ENCODE measurements at regions not wholly inside any gene's neighbourhood (a gene's known extent, or its start where the extent isn't known, plus 50 kb on each side); places are given as distances from the start of the nearest gene placed in this dataset.

- H3K9me3 Mint-ChIP-seq (ENCODE audit: low read depth) = peaks cover 6% of the 10 kb centered on the region
- H3K27ac Mint-ChIP-seq = no peak overlapping the region
- H3K4me3 Mint-ChIP-seq = no peak overlapping the region
- no peaks in the 10 kb centered on the region for H3K4me1 Mint-ChIP-seq (ENCODE audit: low read depth)
- H3K36me3 Mint-ChIP-seq = no peaks in the 10 kb centered on the region
- no peaks in the 10 kb centered on the region for H3K27me3 Mint-ChIP-seq
Observed at GRCh38 chr2:129330504-129330903, 649.0 kb upstream of the RAB6C start.

- H3K4me1 Mint-ChIP-seq (ENCODE audit: low read depth) = no peaks in the 10 kb centered on the region
- H3K36me3 Mint-ChIP-seq = no peaks in the 10 kb centered on the region
- H3K27ac Mint-ChIP-seq = no peak overlapping the region
- H3K4me3 Mint-ChIP-seq = no peak overlapping the region
- peaks cover 9% of the 10 kb centered on the region for H3K9me3 Mint-ChIP-seq (ENCODE audit: low read depth)
- peaks cover 2% of the 10 kb centered on the region for H3K27me3 Mint-ChIP-seq
Observed at GRCh38 chr2:129331638-129332037, 647.8 kb upstream of the RAB6C start.

GRCh38 chr2:129334128-129334527 lies 645.3 kb upstream of the RAB6C start:
- Mint-ChIP-seq H3K36me3 (no peaks in the 10 kb centered on the region), H3K4me3 (no peak overlapping the region), H3K9me3 (ENCODE audit: low read depth) (peaks cover 7% of the 10 kb centered on the region), H3K27ac (no peak overlapping the region), H3K27me3 (peaks cover 6% of the 10 kb centered on the region), H3K4me1 (ENCODE audit: low read depth) (no peaks in the 10 kb centered on the region)

GRCh38 chr2:129334696-129335410 lies 644.6 kb upstream of the RAB6C start:
- H3K4me3 Mint-ChIP-seq = no peak overlapping the region
- no peaks in the 10 kb centered on the region for H3K4me1 Mint-ChIP-seq (ENCODE audit: low read depth)
- H3K27me3 Mint-ChIP-seq = peaks cover 6% of the 10 kb centered on the region
- H3K9me3 Mint-ChIP-seq (ENCODE audit: low read depth) = peaks cover 4% of the 10 kb centered on the region
- no peak overlapping the region for H3K27ac Mint-ChIP-seq
- no peaks in the 10 kb centered on the region for H3K36me3 Mint-ChIP-seq

DNA sequence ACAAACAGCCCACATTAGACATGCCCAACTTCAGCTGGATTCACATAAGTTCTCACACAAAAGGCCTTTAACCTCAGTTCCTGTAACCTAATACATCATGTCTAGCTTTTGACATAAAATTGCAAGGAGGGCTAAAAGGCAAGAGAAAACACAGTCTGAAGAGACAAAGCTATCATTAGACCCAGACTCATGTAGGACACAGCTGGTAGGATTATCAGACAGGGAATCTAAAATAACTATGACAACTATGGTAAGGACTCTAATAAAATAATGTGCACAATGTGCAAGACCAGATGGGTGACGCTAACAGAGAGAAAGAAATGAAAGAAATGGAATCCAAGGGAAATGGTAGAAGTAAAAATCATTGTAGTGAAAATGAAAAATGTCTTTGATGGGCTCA lies 643.2 kb upstream of the RAB6C start:
- H3K4me1 Mint-ChIP-seq (ENCODE audit: low read depth) = no peaks in the 10 kb centered on the region
- no peak overlapping the region for H3K4me3 Mint-ChIP-seq
- no peak overlapping the region for H3K27ac Mint-ChIP-seq
- peaks cover 8% of the 10 kb centered on the region for H3K27me3 Mint-ChIP-seq
- no peaks in the 10 kb centered on the region for H3K36me3 Mint-ChIP-seq
- peaks cover 4% of the 10 kb centered on the region for H3K9me3 Mint-ChIP-seq (ENCODE audit: low read depth)

DNA sequence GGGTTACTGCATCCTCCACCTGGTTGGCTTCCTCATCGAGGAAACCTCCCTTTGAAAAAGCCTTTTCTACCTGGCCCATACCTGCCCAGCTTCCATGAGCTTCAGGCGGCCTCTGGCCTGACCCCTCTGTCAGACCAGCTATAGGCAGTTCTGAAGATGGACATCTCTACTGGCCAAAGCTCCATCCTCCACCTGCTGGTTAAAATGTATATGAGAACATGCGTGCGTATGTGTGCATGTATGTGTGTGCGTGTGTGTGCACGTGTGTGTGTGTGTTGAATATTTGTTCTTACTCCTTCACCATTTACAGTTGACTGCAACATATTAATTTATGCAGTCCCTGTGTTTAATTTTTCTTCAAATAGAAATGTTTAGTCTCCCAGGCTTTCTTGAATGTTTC lies 642.4 kb upstream of the RAB6C start:
- H3K27me3 Mint-ChIP-seq = peaks cover 12% of the 10 kb centered on the region
- peaks cover 2% of the 10 kb centered on the region for H3K36me3 Mint-ChIP-seq
- H3K4me1 Mint-ChIP-seq (ENCODE audit: low read depth) = no peaks in the 10 kb centered on the region
- peaks cover 4% of the 10 kb centered on the region for H3K9me3 Mint-ChIP-seq (ENCODE audit: low read depth)
- H3K27ac Mint-ChIP-seq = no peak overlapping the region
- H3K4me3 Mint-ChIP-seq = no peak overlapping the region

DNA sequence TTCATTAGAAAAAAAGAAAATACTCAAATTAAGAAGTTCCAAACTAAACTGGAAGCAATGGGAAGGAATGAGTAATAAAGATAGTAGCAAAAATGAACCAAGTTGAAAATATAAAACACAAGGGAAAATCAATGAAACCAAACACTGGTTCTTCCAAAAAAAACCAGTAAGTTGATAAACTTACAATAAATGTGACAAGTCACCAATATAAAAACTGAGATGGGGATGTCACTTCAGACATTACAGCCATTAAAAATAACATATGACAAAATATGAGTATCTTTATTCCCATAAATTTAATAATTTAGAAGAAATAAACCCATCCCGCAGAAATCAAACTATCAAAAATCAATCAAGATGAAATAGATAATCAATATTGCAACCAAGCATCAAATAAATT lies 633.9 kb upstream of the RAB6C start:
- no peak overlapping the region for H3K4me3 Mint-ChIP-seq
- H3K27ac Mint-ChIP-seq = no peak overlapping the region
- H3K4me1 Mint-ChIP-seq (ENCODE audit: low read depth) = no peaks in the 10 kb centered on the region
- H3K9me3 Mint-ChIP-seq (ENCODE audit: low read depth) = no peaks in the 10 kb centered on the region
- peaks cover 2% of the 10 kb centered on the region for H3K36me3 Mint-ChIP-seq
- H3K27me3 Mint-ChIP-seq = peaks cover 7% of the 10 kb centered on the region

DNA sequence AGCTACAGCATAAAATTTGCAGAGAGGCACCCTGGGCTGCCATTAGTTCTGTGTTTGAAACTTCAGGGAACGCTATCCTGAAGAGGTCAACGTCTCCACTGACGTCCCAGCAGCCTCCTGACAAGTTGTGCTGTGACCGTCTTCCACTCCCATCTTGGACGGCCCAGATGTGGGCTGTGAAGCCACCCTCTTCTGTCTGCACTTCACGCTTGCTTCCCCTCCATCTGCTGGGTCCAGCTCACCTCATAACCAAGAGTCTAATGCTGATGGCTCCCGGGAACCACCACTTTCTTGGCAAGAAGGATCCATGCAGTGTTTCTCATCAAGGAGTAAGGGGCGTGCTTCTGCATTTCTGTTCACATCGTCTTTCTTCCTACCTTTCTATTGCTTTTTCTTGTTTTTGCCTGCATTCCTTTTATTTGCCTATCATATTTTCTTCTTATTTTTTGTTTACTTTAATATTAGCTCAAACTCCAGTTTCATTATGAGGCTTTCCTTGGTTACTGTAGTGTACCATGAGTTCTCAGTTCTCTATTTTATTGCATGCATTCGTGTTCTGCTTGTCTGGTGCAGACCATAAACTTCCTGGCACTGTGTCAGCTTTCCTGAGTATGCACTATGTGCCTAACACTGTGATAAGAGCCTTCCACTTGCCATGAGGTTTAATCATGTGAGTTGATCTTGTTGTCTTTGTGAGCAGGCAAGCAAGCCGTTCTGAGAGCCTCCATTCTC lies 631.8 kb upstream of the RAB6C start:
- no peak overlapping the region for H3K4me3 Mint-ChIP-seq
- H3K27ac Mint-ChIP-seq = no peak overlapping the region
- no peaks in the 10 kb centered on the region for H3K36me3 Mint-ChIP-seq
- H3K9me3 Mint-ChIP-seq (ENCODE audit: low read depth) = no peaks in the 10 kb centered on the region
- no peaks in the 10 kb centered on the region for H3K27me3 Mint-ChIP-seq
- no peaks in the 10 kb centered on the region for H3K4me1 Mint-ChIP-seq (ENCODE audit: low read depth)

- Mint-ChIP-seq H3K4me3 (no peak overlapping the region), H3K4me1 (ENCODE audit: low read depth) (no peaks in the 10 kb centered on the region), H3K27me3 (no peaks in the 10 kb centered on the region), H3K36me3 (no peaks in the 10 kb centered on the region), H3K27ac (no peak overlapping the region), H3K9me3 (ENCODE audit: low read depth) (no peaks in the 10 kb centered on the region)
Observed at GRCh38 chr2:129354631-129355030, 624.8 kb upstream of the RAB6C start.

DNA sequence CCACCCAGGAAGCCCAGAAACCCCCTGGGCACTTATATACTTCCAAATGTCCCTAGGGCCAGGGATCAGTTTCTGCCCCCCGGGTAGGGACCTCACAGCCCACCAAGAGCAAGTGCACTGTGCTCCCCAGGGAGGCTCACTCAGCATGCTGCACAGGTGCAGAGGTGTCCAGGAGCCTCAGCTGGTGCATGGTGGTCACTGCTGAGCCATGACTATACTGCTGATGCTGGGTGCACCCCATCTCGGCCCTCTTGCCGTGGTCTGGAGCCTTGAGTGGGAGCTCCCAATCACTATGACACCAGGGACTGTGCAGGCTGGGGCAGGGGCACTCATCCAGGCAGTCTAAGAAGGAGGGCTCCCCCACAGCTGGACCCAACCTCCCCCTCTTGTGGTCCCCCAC lies 617.8 kb upstream of the RAB6C start:
- Mint-ChIP-seq H3K9me3 (ENCODE audit: low read depth) (no peaks in the 10 kb centered on the region), H3K36me3 (no peaks in the 10 kb centered on the region), H3K4me1 (ENCODE audit: low read depth) (no peaks in the 10 kb centered on the region), H3K4me3 (no peak overlapping the region), H3K27me3 (peaks cover 2% of the 10 kb centered on the region), H3K27ac (no peak overlapping the region)

GRCh38 chr2:129366263-129366662 lies 613.2 kb upstream of the RAB6C start:
- Mint-ChIP-seq H3K4me1 (ENCODE audit: low read depth) (no peaks in the 10 kb centered on the region), H3K9me3 (ENCODE audit: low read depth) (no peaks in the 10 kb centered on the region), H3K27me3 (peaks cover 2% of the 10 kb centered on the region), H3K36me3 (no peaks in the 10 kb centered on the region), H3K4me3 (no peak overlapping the region), H3K27ac (no peak overlapping the region)

- H3K36me3 Mint-ChIP-seq = no peaks in the 10 kb centered on the region
- H3K4me1 Mint-ChIP-seq (ENCODE audit: low read depth) = no peaks in the 10 kb centered on the region
- H3K27me3 Mint-ChIP-seq = peaks cover 2% of the 10 kb centered on the region
- no peak overlapping the region for H3K4me3 Mint-ChIP-seq
- no peak overlapping the region for H3K27ac Mint-ChIP-seq
- no peaks in the 10 kb centered on the region for H3K9me3 Mint-ChIP-seq (ENCODE audit: low read depth)
Observed at GRCh38 chr2:129367107-129367506, 612.4 kb upstream of the RAB6C start.

- no peak overlapping the region for H3K4me3 Mint-ChIP-seq
- H3K27me3 Mint-ChIP-seq = peaks cover 2% of the 10 kb centered on the region
- no peaks in the 10 kb centered on the region for H3K36me3 Mint-ChIP-seq
- H3K4me1 Mint-ChIP-seq (ENCODE audit: low read depth) = no peaks in the 10 kb centered on the region
- H3K27ac Mint-ChIP-seq = no peak overlapping the region
- no peaks in the 10 kb centered on the region for H3K9me3 Mint-ChIP-seq (ENCODE audit: low read depth)
Observed at GRCh38 chr2:129369437-129369836, 610.0 kb upstream of the RAB6C start.

- Mint-ChIP-seq H3K4me3 (no peak overlapping the region), H3K4me1 (ENCODE audit: low read depth) (no peaks in the 10 kb centered on the region), H3K36me3 (no peaks in the 10 kb centered on the region), H3K9me3 (ENCODE audit: low read depth) (no peaks in the 10 kb centered on the region), H3K27ac (no peak overlapping the region), H3K27me3 (peaks cover 2% of the 10 kb centered on the region)
Observed at GRCh38 chr2:129374452-129374851, 605.0 kb upstream of the RAB6C start.

- Mint-ChIP-seq H3K27ac (no peak overlapping the region), H3K36me3 (no peaks in the 10 kb centered on the region), H3K4me3 (no peak overlapping the region), H3K4me1 (ENCODE audit: low read depth) (no peaks in the 10 kb centered on the region), H3K9me3 (ENCODE audit: low read depth) (no peaks in the 10 kb centered on the region), H3K27me3 (peaks cover 2% of the 10 kb centered on the region)
Observed at GRCh38 chr2:129375632-129376425, 603.6 kb upstream of the RAB6C start.
